ENCODE measurements at regions not wholly inside any gene's neighbourhood (a gene's known extent, or its start where the extent isn't known, plus 50 kb on each side); places are given as distances from the start of the nearest gene placed in this dataset.

DNA sequence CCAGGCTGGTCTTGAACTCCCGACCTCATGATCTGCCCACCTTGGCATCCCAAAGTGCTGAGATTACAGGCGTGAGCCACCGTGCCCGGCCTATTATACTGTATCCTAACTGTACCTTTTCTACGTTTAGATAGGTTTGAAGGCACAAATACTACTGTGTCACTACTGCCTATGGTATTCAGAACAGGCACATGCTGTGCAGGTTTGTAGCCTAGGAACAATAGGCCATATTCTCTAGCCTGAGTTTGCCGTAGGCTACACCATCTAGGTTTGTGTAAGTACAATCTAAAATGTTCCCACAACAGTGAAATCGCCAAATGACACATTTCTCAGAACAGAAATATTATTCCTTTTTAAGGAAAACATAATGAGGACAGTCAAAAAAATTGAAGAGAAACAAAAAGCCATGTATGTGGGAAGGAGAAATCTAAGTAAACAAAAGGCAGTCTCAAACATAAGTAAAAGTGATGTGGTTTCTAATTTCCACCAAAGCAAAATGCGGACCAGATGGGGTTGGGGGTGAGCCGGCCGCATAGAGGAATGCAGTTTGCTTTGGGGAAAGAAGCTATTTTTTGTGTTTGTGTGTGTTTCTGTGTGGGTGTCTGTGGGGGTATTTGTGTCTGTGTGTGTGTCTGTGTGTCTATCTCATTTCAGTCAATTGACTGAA is 192.6 kb upstream of the SALL4 start:
- TF ChIP-seq, protein P1, sequence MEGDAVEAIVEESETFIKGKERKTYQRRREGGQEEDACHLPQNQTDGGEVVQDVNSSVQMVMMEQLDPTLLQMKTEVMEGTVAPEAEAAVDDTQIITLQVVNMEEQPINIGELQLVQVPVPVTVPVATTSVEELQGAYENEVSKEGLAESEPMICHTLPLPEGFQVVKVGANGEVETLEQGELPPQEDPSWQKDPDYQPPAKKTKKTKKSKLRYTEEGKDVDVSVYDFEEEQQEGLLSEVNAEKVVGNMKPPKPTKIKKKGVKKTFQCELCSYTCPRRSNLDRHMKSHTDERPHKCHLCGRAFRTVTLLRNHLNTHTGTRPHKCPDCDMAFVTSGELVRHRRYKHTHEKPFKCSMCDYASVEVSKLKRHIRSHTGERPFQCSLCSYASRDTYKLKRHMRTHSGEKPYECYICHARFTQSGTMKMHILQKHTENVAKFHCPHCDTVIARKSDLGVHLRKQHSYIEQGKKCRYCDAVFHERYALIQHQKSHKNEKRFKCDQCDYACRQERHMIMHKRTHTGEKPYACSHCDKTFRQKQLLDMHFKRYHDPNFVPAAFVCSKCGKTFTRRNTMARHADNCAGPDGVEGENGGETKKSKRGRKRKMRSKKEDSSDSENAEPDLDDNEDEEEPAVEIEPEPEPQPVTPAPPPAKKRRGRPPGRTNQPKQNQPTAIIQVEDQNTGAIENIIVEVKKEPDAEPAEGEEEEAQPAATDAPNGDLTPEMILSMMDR (IDR thresholded peaks at IDR 0.05), result no peak
- no peak for TF ChIP-seq POLR2A (IDR thresholded peaks at IDR 0.05)

Data from testis (tissue), 2 donors.